Activated effector memory CD4-positive, alpha-beta T cell treated with anti-CD3 and anti-CD28 coated beads, Interleukin-2, amount 50 U/mL, for 16 hours (primary cell): ENCODE measurements at regions not wholly inside any gene's neighbourhood (a gene's known extent, or its start where the extent isn't known, plus 50 kb on each side); places are given as distances from the start of the nearest gene placed in this dataset.
"Not testable (repeated sequence)": the region's sequence is repeated elsewhere in the genome, so short reads cannot be mapped to it uniquely, and the experiment has no call there.

Experiments used
- DNase-seq: peaks from one replicate; pipeline ENCODE4 v3.0.0-alpha.2; 2020

- no peak for DNase-seq
Measured at GRCh38 chr1:60847855-60848582, 234.3 kb upstream of the NFIA start.

- DNase-seq = no peak
Measured at GRCh38 chr1:60847391-60847790, 235.0 kb upstream of the NFIA start.

- not testable (repeated sequence) for DNase-seq
Measured at GRCh38 chr1:60845659-60846058, 236.7 kb upstream of the NFIA start.

DNA sequence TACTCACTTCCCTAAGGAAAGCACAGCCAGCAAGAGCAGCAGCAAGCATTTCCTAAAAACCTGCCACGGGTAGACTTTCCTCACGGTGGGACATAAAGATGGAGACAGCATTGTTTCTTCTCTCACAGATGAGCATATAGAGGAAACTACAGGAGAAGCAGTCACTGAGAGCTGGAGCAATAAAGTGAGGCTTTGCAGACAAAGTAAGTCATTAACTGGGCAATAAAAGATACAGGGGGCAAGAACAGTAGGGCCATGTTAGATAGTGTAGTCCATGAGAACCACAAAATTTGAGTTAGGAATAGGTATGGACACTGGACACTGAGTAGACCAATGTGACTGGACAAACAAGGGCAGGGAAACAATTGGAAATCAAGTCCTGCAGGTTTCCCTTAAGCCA is 240.1 kb upstream of the NFIA start:
- DNase-seq = no peak

DNA sequence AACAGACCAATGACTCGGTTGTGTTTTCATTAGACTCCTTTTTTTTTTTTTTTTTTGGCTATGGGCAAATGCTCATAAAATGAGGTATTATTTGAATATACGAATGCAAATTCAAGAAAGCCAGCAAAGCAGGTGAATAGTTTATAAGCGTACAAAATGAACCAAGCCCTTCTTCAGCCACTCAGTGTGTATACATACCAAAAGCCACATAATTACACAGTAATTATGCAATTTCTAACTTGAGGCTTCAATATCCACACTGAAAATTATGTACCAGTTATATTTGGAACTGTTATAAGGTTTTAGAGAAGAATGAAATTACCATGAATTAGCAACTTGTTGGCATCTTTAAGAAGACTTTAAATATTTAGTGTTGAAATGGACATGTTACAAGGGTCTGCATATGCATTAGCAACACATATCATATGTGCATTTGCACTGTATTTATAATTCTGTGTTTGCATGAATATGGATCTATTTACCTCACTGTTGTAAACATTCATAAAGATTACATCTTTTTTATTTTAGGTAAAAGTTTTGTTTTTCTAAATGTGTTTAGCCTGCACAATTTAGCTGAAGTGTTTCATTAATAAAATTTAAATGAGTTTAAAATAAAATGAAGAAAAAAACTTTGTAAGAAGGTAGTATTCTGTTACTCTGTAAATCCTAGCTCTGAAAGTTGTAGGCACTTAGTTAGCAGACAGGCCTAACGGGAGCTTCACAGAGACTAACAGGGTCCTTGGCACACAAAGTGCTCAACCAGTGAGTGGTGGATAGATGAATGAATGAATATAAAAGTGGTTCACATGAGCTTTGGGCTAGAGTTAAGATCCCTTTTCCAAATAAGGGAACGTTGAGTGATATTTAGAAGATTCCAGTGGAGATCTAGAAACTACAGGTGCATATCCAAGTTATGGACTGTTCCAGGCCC is 241.0 kb upstream of the NFIA start:
- no peak for DNase-seq

DNA sequence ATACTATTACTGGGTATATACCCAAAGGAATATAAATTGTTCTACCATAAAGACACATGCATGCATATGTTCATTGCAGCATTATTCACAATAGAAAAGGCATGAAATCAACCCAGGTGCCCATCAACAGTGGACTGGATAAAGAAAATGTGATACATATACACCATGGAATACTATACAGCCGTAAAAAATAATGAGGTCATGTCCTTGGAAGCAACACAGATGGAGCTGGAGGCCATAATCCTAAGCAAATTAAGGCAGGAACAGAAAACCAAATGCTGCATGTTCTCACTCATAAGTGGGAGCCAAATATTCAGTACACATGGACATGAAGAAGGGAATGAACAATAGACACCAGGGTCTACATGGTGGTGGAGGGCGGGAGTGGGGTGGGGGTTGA is 241.9 kb upstream of the NFIA start:
- DNase-seq = not testable (repeated sequence)

GRCh38 chr1:60835649-60836048 is 246.7 kb upstream of the NFIA start:
- no peak for DNase-seq

- DNase-seq = no peak
Measured at GRCh38 chr1:60833173-60833572, 249.2 kb upstream of the NFIA start.

GRCh38 chr1:60832367-60832766 is 250.0 kb upstream of the NFIA start:
- DNase-seq = no peak

DNA sequence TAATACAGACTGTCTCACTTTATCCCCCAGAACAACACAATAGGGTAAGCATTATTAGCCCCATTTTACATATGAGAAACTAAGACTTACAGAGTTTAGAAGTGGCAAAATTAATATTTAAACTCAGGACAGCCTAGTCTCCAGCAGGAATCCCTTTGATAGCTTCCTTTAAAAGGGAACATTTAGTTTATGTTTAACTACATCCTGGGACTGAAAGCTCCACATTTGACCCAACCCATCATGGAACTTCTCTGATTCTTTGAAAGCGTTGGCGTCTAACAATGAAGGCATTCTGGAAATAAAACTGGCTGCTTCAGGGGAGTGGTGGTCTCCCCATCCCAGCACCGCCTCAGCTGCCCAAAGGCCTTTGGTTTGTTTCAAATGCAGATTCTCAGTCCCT is 250.6 kb upstream of the NFIA start:
- no peak for DNase-seq

- no peak for DNase-seq
Measured at GRCh38 chr1:60828944-60829343, 253.4 kb upstream of the NFIA start.

DNA sequence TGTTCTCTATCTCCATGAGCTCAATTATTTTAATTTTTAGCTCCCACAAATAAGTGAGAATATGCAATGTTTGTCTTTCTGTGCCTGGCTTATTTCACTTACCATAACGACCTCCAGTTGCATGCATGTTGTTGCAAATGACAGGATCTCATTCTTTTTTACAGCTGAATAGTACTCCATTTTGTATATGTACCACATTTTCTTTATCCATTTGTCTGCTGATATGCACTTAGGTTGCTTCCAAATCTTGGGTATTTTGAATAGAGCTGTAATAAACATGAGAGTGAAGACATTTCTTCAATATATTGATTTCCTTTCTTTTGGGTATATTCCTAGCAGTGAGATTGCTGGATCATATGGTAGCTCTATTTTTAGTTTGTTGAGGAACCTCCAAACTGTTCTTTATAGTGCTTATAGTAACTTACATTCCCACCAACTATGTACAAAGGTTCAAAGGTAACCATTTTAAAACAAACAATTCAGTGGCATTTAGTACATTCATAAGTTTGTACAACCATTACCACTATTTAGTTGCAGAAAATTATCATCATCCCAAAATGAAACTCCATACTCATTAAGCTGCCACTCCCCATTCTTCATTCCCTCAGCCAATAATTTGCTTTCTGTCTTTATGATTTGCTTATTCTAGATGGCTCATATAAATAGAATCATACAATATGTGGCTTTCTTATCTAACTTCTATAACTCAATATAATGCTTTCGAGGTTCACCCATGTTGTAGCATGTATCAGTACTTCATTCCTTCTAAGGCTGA is 255.9 kb upstream of the NFIA start:
- DNase-seq = no peak

DNA sequence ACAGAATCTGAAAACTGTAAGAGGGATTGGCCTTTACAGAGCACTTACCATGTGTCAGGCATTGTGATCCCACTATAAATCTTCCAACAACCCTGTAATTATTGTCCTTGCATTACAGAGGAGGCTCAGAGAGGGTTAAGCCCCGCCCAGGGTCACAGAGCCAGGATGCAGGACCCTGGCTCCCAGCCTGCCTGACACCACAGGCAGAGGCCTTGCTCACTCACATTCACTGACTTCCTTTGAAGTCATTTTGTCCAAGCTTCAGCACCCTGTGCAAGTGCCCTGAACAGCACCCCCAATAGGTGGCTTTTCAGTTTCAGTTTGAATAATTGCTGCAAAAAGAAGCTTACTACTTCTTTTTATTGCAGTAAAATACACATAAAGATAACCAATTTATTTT is 256.8 kb upstream of the NFIA start:
- DNase-seq = no peak

DNA sequence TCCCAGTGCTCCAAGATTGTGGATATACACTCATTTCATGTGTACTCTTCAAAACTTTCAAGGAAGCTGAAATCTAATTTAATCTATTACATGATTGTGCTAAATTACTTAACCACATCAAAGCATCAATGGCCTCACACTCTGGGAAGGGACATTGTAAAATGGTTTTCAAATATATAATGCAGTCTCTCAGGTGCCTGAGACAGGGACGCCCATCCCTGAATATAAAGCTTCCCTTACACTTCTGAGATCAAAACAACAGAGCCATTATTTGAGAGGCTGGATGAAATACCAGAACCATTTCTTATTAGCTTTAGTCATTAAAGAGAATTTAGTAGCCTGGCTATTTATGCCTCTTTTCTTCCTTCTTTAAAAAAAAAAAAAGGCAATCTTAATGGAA is 259.2 kb upstream of the NFIA start:
- no peak for DNase-seq

GRCh38 chr1:60822252-60822651 is 260.1 kb upstream of the NFIA start:
- no peak for DNase-seq

DNA sequence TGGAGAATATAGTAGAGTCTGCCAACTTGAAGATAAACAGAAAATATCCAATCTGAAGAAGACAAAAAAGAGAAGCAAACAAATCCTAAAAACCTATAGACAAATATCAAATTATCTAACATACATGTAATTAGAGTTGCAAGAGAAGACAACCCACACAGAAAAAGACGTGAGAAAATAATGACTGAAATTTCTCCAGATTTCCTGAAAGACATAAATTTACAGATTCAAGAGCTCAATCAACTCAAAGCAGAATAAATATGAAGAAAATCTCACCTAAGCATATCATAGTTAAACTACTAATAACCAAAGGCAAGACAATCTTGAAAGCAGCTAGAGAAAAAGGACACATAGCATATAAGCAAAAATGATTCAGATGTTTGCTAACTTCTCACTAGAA is 261.2 kb upstream of the NFIA start:
- no peak for DNase-seq

GRCh38 chr1:60818969-60819701 is 263.2 kb upstream of the NFIA start:
- DNase-seq = no peak

DNA sequence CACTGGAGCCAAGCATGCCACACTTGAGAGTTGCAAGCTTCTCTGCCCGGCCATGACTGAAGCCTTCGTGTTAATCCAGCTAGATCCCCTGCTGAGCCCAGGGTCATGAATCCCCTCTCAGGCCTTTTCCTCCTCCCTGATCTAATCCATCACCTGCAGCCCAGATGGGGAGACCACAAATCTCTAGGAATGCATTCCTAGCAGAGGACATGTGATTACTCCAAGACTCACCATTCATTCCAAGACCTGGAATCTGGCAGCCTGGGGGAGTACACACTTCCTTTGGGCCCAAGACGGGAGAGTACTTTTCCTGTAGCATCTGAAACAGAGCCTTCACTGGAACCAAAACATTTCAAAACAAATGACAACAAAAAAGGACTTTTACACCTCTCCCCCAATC is 269.3 kb upstream of the NFIA start:
- no peak for DNase-seq

DNA sequence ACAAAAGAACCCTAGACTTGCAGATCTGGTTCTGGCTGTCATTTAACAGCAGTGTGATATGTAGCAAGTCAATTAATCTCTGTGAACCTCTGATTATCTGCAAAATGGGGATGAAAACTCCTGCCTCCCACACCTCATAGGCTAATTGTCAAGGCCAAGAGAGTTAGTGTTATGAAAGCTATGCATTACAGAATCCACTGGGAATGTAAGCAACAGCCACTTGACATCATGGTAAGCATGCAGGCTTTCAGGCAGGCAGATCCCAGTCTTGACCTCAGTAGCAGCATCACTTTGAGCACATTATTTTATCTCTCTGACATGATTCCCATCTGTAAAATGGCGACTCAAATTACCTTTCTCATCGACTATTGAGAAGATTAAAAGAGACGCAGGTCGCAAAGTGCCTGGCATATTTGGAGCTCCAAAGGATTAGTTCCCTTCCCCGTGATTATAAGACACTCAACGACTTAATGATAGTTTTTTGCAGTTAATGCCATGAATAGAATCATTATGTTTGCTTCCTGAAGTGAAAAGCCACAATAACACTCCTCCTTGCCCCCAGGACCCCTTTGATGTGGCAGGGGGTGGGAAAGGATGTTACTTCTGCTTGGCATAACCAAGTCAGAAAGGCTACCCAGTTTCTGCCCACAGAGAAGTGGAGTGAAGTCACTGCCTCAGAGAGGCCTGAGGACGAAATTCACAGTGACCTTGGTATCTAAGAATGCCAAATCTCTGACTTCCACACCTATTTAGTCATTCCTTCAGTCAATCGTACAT is 273.0 kb upstream of the NFIA start:
- DNase-seq = no peak

DNA sequence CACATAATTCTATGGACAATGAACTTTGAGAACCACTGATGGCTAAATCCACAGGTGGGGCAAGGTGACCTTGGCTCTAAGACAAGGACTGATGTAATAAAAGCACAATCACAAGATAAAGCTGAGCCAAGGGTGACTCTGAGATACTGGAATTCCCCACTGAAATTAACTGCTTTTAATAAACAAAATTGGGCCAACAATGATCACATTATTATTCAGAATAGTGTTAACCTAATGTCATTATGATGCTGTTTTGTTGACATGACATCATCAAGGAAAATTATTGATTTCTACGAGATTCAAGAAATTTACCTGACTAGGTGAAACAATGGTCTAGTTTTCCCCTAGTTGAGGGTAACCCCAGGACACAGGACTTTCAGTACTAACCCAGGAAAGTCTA is 273.7 kb upstream of the NFIA start:
- DNase-seq = no peak

GRCh38 chr1:60802884-60803283 is 279.5 kb upstream of the NFIA start:
- no peak for DNase-seq

GRCh38 chr1:60797351-60797750 is 285.0 kb upstream of the NFIA start:
- DNase-seq = no peak
